PC-3 (cell line): ENCODE measurements at regions not wholly inside any gene's neighbourhood (a gene's known extent, or its start where the extent isn't known, plus 50 kb on each side); places are given as distances from the start of the nearest gene placed in this dataset.

Source experiments
- ATAC-seq: fragments of 200-7000 bp; cut with Tn5 transposase; 2 replicates; pipeline ENCODE4 v1.9.1; 2020; ENCODE audit warnings: mild to moderate bottlenecking, moderate library complexity
- BruUV-seq: library from RNA; stranded (reverse); fragments of 400-500 nt; replicated peaks from 2 replicates; lab custom pipeline; 2021; lab: Mats Ljungman, UMichigan
- CTCF ChIA-PET: fragments of 300-600 bp; sonication (Branson Sonifier 250); formaldehyde crosslinking; loops from one replicate; lab custom pipeline; 2022; ENCODE audit warnings: antibody characterized with exemption; lab: Charles Lee
- POLR2A ChIA-PET: fragments of 300-600 bp; sonication (Branson Sonifier 250); formaldehyde crosslinking; loops from one replicate; lab custom pipeline; 2022; ENCODE audit warnings: antibody characterized with exemption; ENCODE audit not compliant: unreplicated experiment; lab: Charles Lee
- DNase-seq: peaks from one replicate; pipeline ENCODE4 v3.0.0-alpha.2; 2015
- H2AFZ ChIP-seq: fragments of 300-600 bp; sonication (generic); 2 replicates; pipeline ENCODE4 v1.6.0; 2016; ENCODE audit warnings: antibody characterized with exemption, low read length
- H3F3A ChIP-seq: fragments of 300-600 bp; sonication (generic); one replicate; pipeline ENCODE4 v1.6.0; 2017; ENCODE audit warnings: antibody characterized with exemption, low read length, control low read depth, mild to moderate bottlenecking; ENCODE audit not compliant: unreplicated experiment
- H3K27ac ChIP-seq: fragments of 300-600 bp; sonication (generic); 2 replicates; pipeline ENCODE4 v1.5.1; 2016; ENCODE audit warnings: mild to moderate bottlenecking, low read length
- H3K27me3 ChIP-seq: fragments of 300-600 bp; sonication (generic); 2 replicates; pipeline ENCODE4 v1.6.1; 2016; ENCODE audit warnings: low read length, mixed read lengths
- H3K36me3 ChIP-seq: fragments of 300-600 bp; sonication (generic); 2 replicates; pipeline ENCODE4 v1.6.1; 2016; ENCODE audit warnings: low read depth, mixed run types, low read length, mixed read lengths
- H3K4me1 ChIP-seq: fragments of 300-600 bp; sonication (generic); 2 replicates; pipeline ENCODE4 v1.5.1; 2016; ENCODE audit warnings: low read length; ENCODE audit not compliant: insufficient read depth
- H3K4me2 ChIP-seq: fragments of 300-600 bp; sonication (generic); 2 replicates; pipeline ENCODE4 v1.6.0; 2016; ENCODE audit warnings: low read length
- H3K4me3 ChIP-seq: fragments of 300-600 bp; sonication (generic); 2 replicates; pipeline ENCODE4 v1.5.1; 2016; ENCODE audit warnings: mild to moderate bottlenecking, low read length, mixed read lengths
- H3K79me2 ChIP-seq: fragments of 300-600 bp; sonication (generic); 2 replicates; pipeline ENCODE4 v1.6.1; 2017; ENCODE audit warnings: low read length, mixed read lengths
- H3K9ac ChIP-seq: fragments of 300-600 bp; sonication (generic); 2 replicates; pipeline ENCODE4 v1.6.0; 2016; ENCODE audit warnings: mild to moderate bottlenecking, low read length
- H3K9me2 ChIP-seq: fragments of 300-600 bp; sonication (generic); replicated peaks from 2 replicates; pipeline ENCODE4 v1.6.1; 2016; ENCODE audit warnings: mixed run types, low read length, mixed read lengths
- H3K9me3 ChIP-seq: fragments of 300-600 bp; sonication (generic); 2 replicates; pipeline ENCODE4 v1.6.1; 2016; ENCODE audit warnings: low read length, mixed read lengths
- H4K20me1 ChIP-seq: fragments of 300-600 bp; sonication (generic); 2 replicates; pipeline ENCODE4 v1.6.1; 2016; ENCODE audit warnings: low read length, mixed read lengths
- CTCF ChIP-seq: fragments of 300-600 bp; sonication (generic); conservative IDR thresholded peaks from 2 replicates; pipeline ENCODE4 v1.5.1; 2017; ENCODE audit warnings: antibody characterized with exemption, low read depth, mild to moderate bottlenecking, low read length
- EZH2 ChIP-seq: fragments of 300-600 bp; sonication (generic); IDR thresholded peaks from one replicate; pipeline ENCODE4 v1.6.1; 2017; ENCODE audit warnings: antibody characterized with exemption, mild to moderate bottlenecking, low read length; ENCODE audit not compliant: unreplicated experiment
- EZH2phosphoT487 ChIP-seq: fragments of 300-600 bp; sonication (generic); IDR thresholded peaks from 2 replicates; pipeline ENCODE4 v1.6.1; 2018; ENCODE audit warnings: mild to moderate bottlenecking, antibody characterized with exemption, low read length, borderline replicate concordance
- intact Hi-C: fragments of 100-400 bp; cut with micrococcal nuclease; formaldehyde crosslinking; loops from 2 replicates; pipeline ENCODE4 v1.9.0; 2023

GRCh38 chr13:64300239-64300638 lies 2884.6 kb upstream of the PCDH20 start:
- Histone ChIP-seq H3K4me2 (no peak overlapping the region), H3K27ac (no peak overlapping the region), H3K4me3 (no peak overlapping the region), H3K36me3 (no peaks in the 10 kb centered on the region), H3K4me1 (peaks cover 8% of the 10 kb centered on the region), H3K27me3 (no peaks in the 10 kb centered on the region), H3K79me2 (no peaks in the 10 kb centered on the region), H3K9me2 (no peaks in the 10 kb centered on the region), H3K9ac (no peak overlapping the region), H4K20me1 (no peaks in the 10 kb centered on the region), H3F3A (no peaks in the 10 kb centered on the region), H2AFZ (no peak overlapping the region), H3K9me3 (no peaks in the 10 kb centered on the region)
- POLR2A ChIA-PET, result no interaction called here
- ATAC-seq (no peak), DNase-seq (no peak)
- intact Hi-C loops, result no loop called here
- no peak for TF ChIP-seq EZH2phosphoT487
- TF ChIP-seq CTCF, result no peak
- TF ChIP-seq EZH2, result no peak
- BruUV-seq, result no TSS peak
- CTCF ChIA-PET, result no interaction called here

- H3K9me3 ChIP-seq, result no peaks in the 10 kb centered on the region
Measured at GRCh38 chr13:64293923-64294322, 2878.3 kb upstream of the PCDH20 start.

More at GRCh38 chr13:64293923-64294322, 2878.3 kb upstream of the PCDH20 start:
- Histone ChIP-seq H3F3A (no peaks in the 10 kb centered on the region), H3K79me2 (no peaks in the 10 kb centered on the region), H3K27ac (peak overlapping the region; percentile 59), H3K4me2 (peak overlapping the region; percentile 44), H3K9ac (no peak overlapping the region), H3K27me3 (no peaks in the 10 kb centered on the region), H3K4me1 (peaks cover 18% of the 10 kb centered on the region), H3K9me2 (no peaks in the 10 kb centered on the region), H3K36me3 (no peaks in the 10 kb centered on the region), H3K4me3 (no peak overlapping the region), H4K20me1 (no peaks in the 10 kb centered on the region), H2AFZ (no peak overlapping the region)
- ChIA-PET POLR2A (no interaction called here), CTCF (no interaction called here)
- no TSS peak for BruUV-seq
- intact Hi-C loops, result loop anchor here (10.0 kb wide), 1 partner anchor 319 kb away; no protein-coding TSS in a partner anchor
- ATAC-seq (peak; percentile 91), DNase-seq (peak; percentile 62)
- TF ChIP-seq EZH2 (no peak), EZH2phosphoT487 (no peak), CTCF (no peak)
